ENCODE measurements at regions not wholly inside any gene's neighbourhood (a gene's known extent, or its start where the extent isn't known, plus 50 kb on each side); places are given as distances from the start of the nearest gene placed in this dataset.

- Mint-ChIP-seq H3K4me3 (no peak overlapping the region), H3K27ac (no peak overlapping the region), H3K4me1 (ENCODE audit: low read depth) (no peaks in the 10 kb centered on the region), H3K36me3 (ENCODE audit: low read depth) (no peaks in the 10 kb centered on the region), H3K27me3 (no peaks in the 10 kb centered on the region), H3K9me3 (peaks cover 10% of the 10 kb centered on the region)
- no peaks in the 10 kb centered on the region for H3K4me1 ChIP-seq (ENCODE audit: insufficient read depth, low read length)
- intact Hi-C loops (cut with DNase I, micrococcal nuclease): no loop called here
- H3K27me3 ChIP-seq (ENCODE audit: control insufficient read depth in 1 of 2, insufficient read depth in 2 of 2, low read length in 2 of 2): no peaks in the 10 kb centered on the region
- no peak for DNase-seq
- TF ChIP-seq CTCF (IDR thresholded peaks at IDR 0.05): no peak
- H3K27ac ChIP-seq (ENCODE audit: low read depth in 1 of 2, low read length in 2 of 2): no peak overlapping the region
- ChIA-PET POLR2A (no interaction called here), CTCF (no interaction called here)
- no peaks in the 10 kb centered on the region for H3K36me3 ChIP-seq (ENCODE audit: insufficient read depth, low read length)
- peaks cover 0 to 3% of the 10 kb centered on the region in 2 experiments for H3K9me3 ChIP-seq (ENCODE audit: control insufficient read depth in 1 of 2, insufficient read depth in 1 of 2, low read length in 2 of 2)
- H3K4me3 ChIP-seq (ENCODE audit: low read length): no peak overlapping the region
- no peak for ATAC-seq (ENCODE audit: poor library complexity)
These were observed 240.0 kb downstream of the RND3 start for GRCh38 chr2:150247481-150247880.

GRCh38 chr2:150234787-150235446, 252.6 kb downstream of the RND3 start:
- no peaks in the 10 kb centered on the region for H3K36me3 ChIP-seq (ENCODE audit: insufficient read depth, low read length)
- peaks cover 0 to 4% of the 10 kb centered on the region in 2 experiments for H3K9me3 ChIP-seq (ENCODE audit: control insufficient read depth in 1 of 2, insufficient read depth in 1 of 2, low read length in 2 of 2)
- Mint-ChIP-seq H3K4me1 (ENCODE audit: low read depth) (no peaks in the 10 kb centered on the region), H3K27ac (no peak overlapping the region), H3K4me3 (no peak overlapping the region), H3K36me3 (ENCODE audit: low read depth) (no peaks in the 10 kb centered on the region), H3K27me3 (no peaks in the 10 kb centered on the region), H3K9me3 (peaks cover 6% of the 10 kb centered on the region)
- DNase-seq (no peak), ATAC-seq (ENCODE audit: poor library complexity) (no peak)
- no peaks in the 10 kb centered on the region for H3K27me3 ChIP-seq (ENCODE audit: control insufficient read depth in 1 of 2, insufficient read depth in 2 of 2, low read length in 2 of 2)
- H3K4me1 ChIP-seq (ENCODE audit: insufficient read depth, low read length): no peaks in the 10 kb centered on the region
- ChIA-PET POLR2A (no interaction called here), CTCF (no interaction called here)
- no peak overlapping the region for H3K4me3 ChIP-seq (ENCODE audit: low read length)
- H3K27ac ChIP-seq (ENCODE audit: low read depth in 1 of 2, low read length in 2 of 2): no peak overlapping the region
- intact Hi-C loops (cut with DNase I, micrococcal nuclease): no loop called here
- TF ChIP-seq CTCF (IDR thresholded peaks at IDR 0.05): no peak

GRCh38 chr2:150232871-150233270, 254.6 kb downstream of the RND3 start:
- POLR2A ChIA-PET: no interaction called here
- no peaks in the 10 kb centered on the region for H3K4me1 ChIP-seq (ENCODE audit: insufficient read depth, low read length)
- H3K27ac ChIP-seq (ENCODE audit: low read depth in 1 of 2, low read length in 2 of 2): no peak overlapping the region
- H3K27me3 ChIP-seq (ENCODE audit: control insufficient read depth in 1 of 2, insufficient read depth in 2 of 2, low read length in 2 of 2): no peaks in the 10 kb centered on the region
- H3K36me3 ChIP-seq (ENCODE audit: insufficient read depth, low read length): no peaks in the 10 kb centered on the region
- no peak overlapping the region for H3K27ac Mint-ChIP-seq
- no peaks in the 10 kb centered on the region for H3K27me3 Mint-ChIP-seq
- peaks cover 6% of the 10 kb centered on the region for H3K9me3 Mint-ChIP-seq
- H3K4me1 Mint-ChIP-seq (ENCODE audit: low read depth): no peaks in the 10 kb centered on the region
- intact Hi-C loops (cut with DNase I, micrococcal nuclease): no loop called here
- no peak overlapping the region for H3K4me3 Mint-ChIP-seq
- peaks cover 0 to 4% of the 10 kb centered on the region in 2 experiments for H3K9me3 ChIP-seq (ENCODE audit: control insufficient read depth in 1 of 2, insufficient read depth in 1 of 2, low read length in 2 of 2)
- no peaks in the 10 kb centered on the region for H3K36me3 Mint-ChIP-seq (ENCODE audit: low read depth)
- CTCF ChIA-PET: no interaction called here
- DNase-seq (no peak), ATAC-seq (ENCODE audit: poor library complexity) (no peak)
- no peak overlapping the region for H3K4me3 ChIP-seq (ENCODE audit: low read length)
- no peak for TF ChIP-seq CTCF (IDR thresholded peaks at IDR 0.05)

All from CD4-positive, alpha-beta T cell (primary cell).